Lower lobe of right lung (tissue), 2 donors: ENCODE measurements at regions not wholly inside any gene's neighbourhood (a gene's known extent, or its start where the extent isn't known, plus 50 kb on each side); places are given as distances from the start of the nearest gene placed in this dataset.
"Not testable (repeated sequence)": the region's sequence is repeated elsewhere in the genome, so short reads cannot be mapped to it uniquely, and the experiment has no call there.

Experiments
- ATAC-seq, 2 donors: fragments of 200-7000 bp; cut with Tn5 transposase; one replicate each; pipeline ENCODE4 v1.9.1; 2020 to 2022; ENCODE audit warnings: mild to moderate bottlenecking in 2 of 2, moderate library complexity in 2 of 2
- DNase-seq: peaks from one replicate; pipeline ENCODE4 v3.0.0-alpha.2; 2020
- H3K27ac ChIP-seq: fragments of 200-600 bp; one replicate; pipeline ENCODE4 v1.8.0; 2022
- H3K27me3 ChIP-seq: fragments of 200-600 bp; one replicate; pipeline ENCODE4 v1.8.0; 2022; ENCODE audit warnings: low read depth
- H3K36me3 ChIP-seq: fragments of 200-600 bp; one replicate; pipeline ENCODE4 v1.8.0; 2022; ENCODE audit warnings: mild to moderate bottlenecking
- H3K4me1 ChIP-seq: fragments of 200-600 bp; one replicate; pipeline ENCODE4 v1.8.0; 2022
- H3K4me3 ChIP-seq: fragments of 200-600 bp; one replicate; pipeline ENCODE4 v1.8.0; 2022; ENCODE audit warnings: mild to moderate bottlenecking
- H3K9me3 ChIP-seq: fragments of 200-600 bp; one replicate; pipeline ENCODE4 v1.8.0; 2022
- CTCF ChIP-seq: fragments of 200-600 bp; IDR thresholded peaks from one replicate; pipeline ENCODE4 v1.8.0; 2022; ENCODE audit warnings: antibody characterized with exemption, mild to moderate bottlenecking
- intact Hi-C: fragments of 100-400 bp; cut with DNase I; formaldehyde crosslinking; loops from one replicate; pipeline ENCODE4 v1.11.0; 2022
- donor health status: DM: no; HTN: yes; CAD: no; lungs with severe emphysema.

GRCh38 chr12:127809275-127809674 is 457.7 kb upstream of the TMEM132C start:
- ATAC-seq, result peak; percentile 65 to 87
- intact Hi-C loops, result no loop called here
- H3K36me3 ChIP-seq, result no peaks in the 10 kb centered on the region
- no peaks in the 10 kb centered on the region for H3K9me3 ChIP-seq
- DNase-seq, result no peak
- TF ChIP-seq CTCF, result no peak
- no peak overlapping the region for H3K27ac ChIP-seq
- no peaks in the 10 kb centered on the region for H3K27me3 ChIP-seq
- no peaks in the 10 kb centered on the region for H3K4me1 ChIP-seq
- no peak overlapping the region for H3K4me3 ChIP-seq

GRCh38 chr12:127810041-127810440 is 456.9 kb upstream of the TMEM132C start:
- Histone ChIP-seq H3K27ac (no peak overlapping the region), H3K4me3 (no peak overlapping the region), H3K36me3 (no peaks in the 10 kb centered on the region), H3K9me3 (no peaks in the 10 kb centered on the region), H3K27me3 (no peaks in the 10 kb centered on the region), H3K4me1 (no peaks in the 10 kb centered on the region)
- ATAC-seq, result peak; percentile 31 to 53
- intact Hi-C loops, result no loop called here
- TF ChIP-seq CTCF, result no peak
- no peak for DNase-seq

- intact Hi-C loops, DNase-seq, ATAC-seq, H3K4me1 ChIP-seq, H3K4me3 ChIP-seq, H3K27me3 ChIP-seq, H3K27ac ChIP-seq, H3K9me3 ChIP-seq, H3K36me3 ChIP-seq: not testable (repeated sequence)
Measured at GRCh38 chr12:127810459-127810858, 456.5 kb upstream of the TMEM132C start.

- intact Hi-C loops, result no loop called here
- H3K36me3 ChIP-seq, result no peaks in the 10 kb centered on the region
- H3K4me1 ChIP-seq, result no peaks in the 10 kb centered on the region
- no peaks in the 10 kb centered on the region for H3K9me3 ChIP-seq
- H3K4me3 ChIP-seq, result no peak overlapping the region
- H3K27me3 ChIP-seq, result no peaks in the 10 kb centered on the region
- no peak for DNase-seq
- no peak overlapping the region for H3K27ac ChIP-seq
- TF ChIP-seq CTCF, result no peak
- ATAC-seq, result no peak
Measured at GRCh38 chr12:127811988-127812387, 455.0 kb upstream of the TMEM132C start.

- Histone ChIP-seq H3K27ac (no peak overlapping the region), H3K27me3 (no peaks in the 10 kb centered on the region), H3K9me3 (no peaks in the 10 kb centered on the region), H3K4me1 (no peaks in the 10 kb centered on the region), H3K36me3 (no peaks in the 10 kb centered on the region), H3K4me3 (no peak overlapping the region)
- TF ChIP-seq CTCF, result no peak
- DNase-seq (no peak), ATAC-seq (no peak)
- intact Hi-C loops, result no loop called here
Measured at GRCh38 chr12:127813147-127813546, 453.8 kb upstream of the TMEM132C start.

- Histone ChIP-seq H3K4me1 (no peaks in the 10 kb centered on the region), H3K36me3 (no peaks in the 10 kb centered on the region), H3K9me3 (no peaks in the 10 kb centered on the region), H3K4me3 (no peak overlapping the region), H3K27ac (no peak overlapping the region), H3K27me3 (no peaks in the 10 kb centered on the region)
- intact Hi-C loops, result no loop called here
- ATAC-seq, result no peak
- no peak for DNase-seq
- no peak for TF ChIP-seq CTCF
Measured at GRCh38 chr12:127819056-127819455, 447.9 kb upstream of the TMEM132C start.
